ELF-1 (cell line): ENCODE measurements at regions not wholly inside any gene's neighbourhood (a gene's known extent, or its start where the extent isn't known, plus 50 kb on each side); places are given as distances from the start of the nearest gene placed in this dataset.

Source experiments
- DNase-seq: peaks from one replicate; pipeline ENCODE4 v3.0.0-alpha.2; 2016; ENCODE audit warnings: low read depth, low spot score

- no peak for DNase-seq
Observed at GRCh38 chr1:224504297-224505041, 69.9 kb upstream of the WDR26 start.

- DNase-seq: no peak
Observed at GRCh38 chr1:224505454-224506093, 71.0 kb upstream of the WDR26 start.

- DNase-seq: peak; percentile 36
Observed at GRCh38 chr1:224506141-224506814, 71.7 kb upstream of the WDR26 start.

GRCh38 chr1:224507771-224508523, 73.3 kb upstream of the WDR26 start:
- no peak for DNase-seq

GRCh38 chr1:224509907-224510306, 75.3 kb upstream of the WDR26 start:
- no peak for DNase-seq

GRCh38 chr1:224510880-224511645, 76.5 kb upstream of the WDR26 start:
- DNase-seq: no peak

- DNase-seq: no peak
Observed at GRCh38 chr1:224512600-224513151, 78.1 kb upstream of the WDR26 start.

GRCh38 chr1:224513383-224513782, 78.8 kb upstream of the WDR26 start:
- DNase-seq: no peak

GRCh38 chr1:224513787-224514209, 79.2 kb upstream of the WDR26 start:
- peak; percentile 93 for DNase-seq

GRCh38 chr1:224517171-224517570, 82.6 kb upstream of the WDR26 start:
- DNase-seq: no peak

GRCh38 chr1:224518528-224518927, 83.9 kb upstream of the WDR26 start:
- no peak for DNase-seq

- DNase-seq: no peak
Observed at GRCh38 chr1:224519874-224520273, 85.3 kb upstream of the WDR26 start.

GRCh38 chr1:224520808-224521207, 86.2 kb upstream of the WDR26 start:
- no peak for DNase-seq

GRCh38 chr1:224521904-224522734, 87.5 kb upstream of the WDR26 start:
- DNase-seq: no peak

- no peak for DNase-seq
Observed at GRCh38 chr1:224523676-224524075, 89.1 kb upstream of the WDR26 start.

- no peak for DNase-seq
Observed at GRCh38 chr1:224524679-224525078, 90.1 kb upstream of the WDR26 start.

- no peak for DNase-seq
Observed at GRCh38 chr1:224525411-224526040, 90.6 kb upstream of the CNIH3 start.

GRCh38 chr1:224526771-224527170, 89.3 kb upstream of the CNIH3 start:
- no peak for DNase-seq

- peak; percentile 39 for DNase-seq
Observed at GRCh38 chr1:224528900-224529299, 87.2 kb upstream of the CNIH3 start.

- no peak for DNase-seq
Observed at GRCh38 chr1:224529844-224530243, 86.3 kb upstream of the CNIH3 start.
